RWPE2 (cell line): ENCODE measurements at regions not wholly inside any gene's neighbourhood (a gene's known extent, or its start where the extent isn't known, plus 50 kb on each side); places are given as distances from the start of the nearest gene placed in this dataset.

Source experiments
- ATAC-seq: fragments of 200-7000 bp; cut with Tn5 transposase; 3 replicates; pipeline ENCODE4 v1.9.1; 2021; ENCODE audit warnings: low read depth
- DNase-seq: peaks from one replicate; pipeline ENCODE4 v3.0.0-alpha.2; 2020; ENCODE audit warnings: low spot score
- H3K27ac ChIP-seq: fragments of 450-650 bp; 2 replicates; pipeline ENCODE4 v1.5.1; 2017; ENCODE audit warnings: mild to moderate bottlenecking; ENCODE audit not compliant: poor library complexity, severe bottlenecking
- H3K27me3 ChIP-seq: fragments of 250-450 bp; sonication (Bioruptor Pico); 2 replicates; pipeline ENCODE4 v1.5.1; 2021; ENCODE audit warnings: mild to moderate bottlenecking, moderate library complexity; ENCODE audit not compliant: insufficient read depth, poor library complexity, severe bottlenecking
- H3K36me3 ChIP-seq: fragments of 250-450 bp; sonication (Bioruptor Pico); 2 replicates; pipeline ENCODE4 v1.5.1; 2020; ENCODE audit warnings: low read depth, mild to moderate bottlenecking, moderate library complexity
- H3K4me1 ChIP-seq: fragments of 250-450 bp; sonication (Bioruptor Pico); 2 replicates; pipeline ENCODE4 v1.5.1; 2021; ENCODE audit warnings: mild to moderate bottlenecking, moderate library complexity; ENCODE audit not compliant: insufficient read depth, poor library complexity, severe bottlenecking
- H3K4me3 ChIP-seq: fragments of 250-450 bp; sonication (Bioruptor Pico); 2 replicates; pipeline ENCODE4 v1.5.1; 2021; ENCODE audit warnings: mild to moderate bottlenecking, moderate library complexity; ENCODE audit not compliant: severe bottlenecking
- H3K9me3 ChIP-seq: fragments of 250-450 bp; sonication (Bioruptor Pico); 2 replicates; pipeline ENCODE4 v1.5.1; 2021; ENCODE audit warnings: mild to moderate bottlenecking, moderate library complexity; ENCODE audit not compliant: severe bottlenecking
- CTCF ChIP-seq: fragments of 450-650 bp; IDR thresholded peaks from one replicate; pipeline ENCODE4 v1.5.1; 2017; ENCODE audit warnings: mild to moderate bottlenecking, moderate library complexity; ENCODE audit not compliant: poor library complexity, severe bottlenecking

DNA sequence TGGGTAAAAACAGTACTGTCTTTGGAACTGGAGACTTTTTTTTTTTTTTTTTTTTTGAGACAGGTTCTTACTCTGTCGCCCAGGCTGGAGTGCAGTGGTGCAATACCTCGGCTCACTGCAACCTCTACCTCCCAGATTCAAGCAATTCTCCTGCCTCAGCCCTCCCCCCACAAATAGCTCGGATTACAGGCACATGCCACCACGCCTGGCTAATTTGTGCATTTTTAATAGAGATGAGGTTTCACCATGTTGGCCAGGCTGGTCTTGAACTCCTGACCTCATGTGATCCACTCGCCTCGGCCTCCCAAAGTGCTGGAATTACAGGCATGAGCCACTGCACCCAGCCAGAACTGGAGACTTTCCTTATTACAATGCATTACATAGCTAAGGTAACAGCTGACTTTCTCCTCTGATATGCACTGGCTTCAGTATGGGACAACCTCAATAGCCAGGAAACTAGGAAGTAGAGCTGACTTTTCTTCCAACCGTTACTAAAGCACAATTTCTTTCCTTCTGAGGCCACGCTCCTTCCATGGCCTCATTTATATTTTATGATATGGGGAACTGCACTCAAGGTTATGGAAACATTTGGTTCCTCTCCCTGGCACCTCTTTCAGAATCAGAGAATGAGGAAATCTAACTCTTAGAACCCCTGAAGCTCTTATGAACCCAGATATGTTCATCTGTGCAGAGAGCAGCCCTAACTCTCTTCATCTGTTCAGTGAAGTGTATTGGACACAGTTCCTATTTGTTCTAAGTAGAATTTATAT lies 53.5 kb upstream of the FAM9B start:
- H3K36me3 ChIP-seq = no peaks in the 10 kb centered on the region
- no peaks in the 10 kb centered on the region for H3K27me3 ChIP-seq
- no peak for DNase-seq
- no peak for ATAC-seq
- no peak overlapping the region for H3K27ac ChIP-seq
- H3K9me3 ChIP-seq = no peaks in the 10 kb centered on the region
- no peak for TF ChIP-seq CTCF
- no peak overlapping the region for H3K4me3 ChIP-seq
- H3K4me1 ChIP-seq = no peaks in the 10 kb centered on the region

- no peaks in the 10 kb centered on the region for H3K27me3 ChIP-seq
- no peak for TF ChIP-seq CTCF
- ATAC-seq = no peak
- no peak for DNase-seq
- H3K4me3 ChIP-seq = no peak overlapping the region
- no peaks in the 10 kb centered on the region for H3K9me3 ChIP-seq
- no peaks in the 10 kb centered on the region for H3K36me3 ChIP-seq
- no peak overlapping the region for H3K27ac ChIP-seq
- no peaks in the 10 kb centered on the region for H3K4me1 ChIP-seq
Observed at GRCh38 chrX:9088896-9089295, 55.0 kb upstream of the FAM9B start.

DNA sequence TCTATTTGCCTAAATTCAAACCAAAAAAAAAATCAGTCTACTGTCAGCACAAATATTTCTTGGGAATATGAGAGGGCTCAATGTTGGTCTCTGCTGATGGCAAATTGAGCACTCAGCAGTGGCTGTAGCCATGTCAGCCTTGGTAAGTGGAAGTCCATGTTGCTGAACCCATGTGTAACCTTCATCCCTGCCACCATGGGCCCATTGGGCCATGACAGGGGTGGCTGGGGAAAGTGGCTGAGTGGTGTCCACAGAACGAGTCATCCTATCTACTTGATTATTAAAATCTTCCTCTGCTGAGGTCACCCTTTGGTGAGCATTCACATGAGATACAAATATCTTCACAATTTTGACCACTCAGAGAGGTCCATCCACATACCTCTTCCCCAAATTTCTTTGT lies 56.8 kb upstream of the FAM9B start:
- ATAC-seq (no peak), DNase-seq (no peak)
- TF ChIP-seq CTCF = no peak
- Histone ChIP-seq H3K9me3 (no peaks in the 10 kb centered on the region), H3K4me1 (no peaks in the 10 kb centered on the region), H3K4me3 (no peak overlapping the region), H3K36me3 (no peaks in the 10 kb centered on the region), H3K27me3 (no peaks in the 10 kb centered on the region), H3K27ac (no peak overlapping the region)

GRCh38 chrX:9091258-9091657 lies 57.3 kb upstream of the FAM9B start:
- no peaks in the 10 kb centered on the region for H3K36me3 ChIP-seq
- no peaks in the 10 kb centered on the region for H3K9me3 ChIP-seq
- H3K4me1 ChIP-seq = no peaks in the 10 kb centered on the region
- no peak for TF ChIP-seq CTCF
- ATAC-seq (no peak), DNase-seq (no peak)
- no peaks in the 10 kb centered on the region for H3K27me3 ChIP-seq
- H3K27ac ChIP-seq = no peak overlapping the region
- H3K4me3 ChIP-seq = no peak overlapping the region

DNA sequence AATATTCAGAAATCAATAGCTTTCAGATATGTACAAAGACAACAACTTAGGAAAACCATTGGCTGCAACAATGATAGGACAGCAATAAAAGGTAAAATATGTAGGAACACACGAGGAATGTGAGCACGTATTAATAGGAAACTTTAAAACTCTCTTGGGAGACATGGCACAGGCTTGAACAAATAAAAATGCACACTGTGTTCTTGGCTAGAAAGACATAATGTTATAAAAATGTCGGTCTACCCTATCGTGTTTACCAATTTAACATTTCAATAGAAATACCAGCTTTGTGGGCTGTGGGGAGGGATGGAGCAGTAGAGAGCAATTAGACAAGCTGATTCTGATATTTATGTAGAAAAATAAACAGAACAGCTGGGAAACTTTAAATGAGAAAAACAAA lies 69.0 kb upstream of the FAM9B start:
- Histone ChIP-seq H3K9me3 (no peaks in the 10 kb centered on the region), H3K27ac (no peak overlapping the region)
- TF ChIP-seq CTCF = no peak

More for the DNA sequence above, 69.0 kb upstream of the FAM9B start:
- Histone ChIP-seq H3K27me3 (no peaks in the 10 kb centered on the region), H3K4me1 (no peaks in the 10 kb centered on the region), H3K4me3 (no peak overlapping the region), H3K36me3 (no peaks in the 10 kb centered on the region)
- no peak for ATAC-seq
- no peak for DNase-seq
